Kidney (tissue), 13 donors: ENCODE measurements at regions not wholly inside any gene's neighbourhood (a gene's known extent, or its start where the extent isn't known, plus 50 kb on each side); places are given as distances from the start of the nearest gene placed in this dataset.

ENCODE experiments used
- DNase-seq, 5 donors: peaks; one replicate each; pipeline ENCODE4 v3.0.0-alpha.2; 2013 to 2020
- FAIRE-seq: peaks from 2 replicates; lab custom pipeline; 2012; peaks lifted over from hg19 to GRCh38; lab: Jason Lieb, UNC
- H3K27ac ChIP-seq, 2 donors: one replicate each; pipeline ENCODE4 v1.7.0; 2013; ENCODE audit warnings: low read depth in 2 of 2, low read length in 2 of 2, inconsistent platforms in 1 of 2
- H3K27me3 ChIP-seq: one replicate; pipeline ENCODE4 v1.7.1; 2013; ENCODE audit warnings: low read length, inconsistent platforms; ENCODE audit not compliant: control insufficient read depth, insufficient read depth
- H3K36me3 ChIP-seq, 3 donors: one replicate each; pipeline versions ENCODE4 v1.7.0 to v1.7.1; 2013; ENCODE audit warnings: low read length in 3 of 3, control low read depth in 1 of 3, inconsistent platforms in 1 of 3; ENCODE audit not compliant: insufficient read depth in 3 of 3, control insufficient read depth in 2 of 3
- H3K4me1 ChIP-seq, 3 donors: one replicate each; pipeline versions ENCODE4 v1.7.0 to v1.7.1; 2013; ENCODE audit warnings: low read length in 3 of 3, inconsistent platforms in 1 of 3, low read depth in 1 of 3; ENCODE audit not compliant: control insufficient read depth in 2 of 3, insufficient read depth in 2 of 3
- H3K4me3 ChIP-seq, 3 donors: one replicate each; pipeline versions ENCODE4 v1.7.0 to v1.8.1; 2013; ENCODE audit warnings: low read length in 3 of 3, control low read depth in 1 of 3, inconsistent platforms in 1 of 3
- H3K9ac ChIP-seq, 3 donors: one replicate each; pipeline versions ENCODE4 v1.7.0 to v1.7.1; 2013; ENCODE audit warnings: low read length in 3 of 3, control low read depth in 1 of 3, inconsistent platforms in 1 of 3
- H3K9me3 ChIP-seq, 3 donors: one replicate each; pipeline versions ENCODE4 v1.7.0 to v1.7.1; 2013; ENCODE audit warnings: low read length in 3 of 3, control low read depth in 1 of 3, inconsistent platforms in 1 of 3; ENCODE audit not compliant: control insufficient read depth in 2 of 3, insufficient read depth in 1 of 3
- intact Hi-C: fragments of 100-400 bp; cut with DNase I; formaldehyde crosslinking; loops from one replicate; pipeline ENCODE4 v1.11.1; 2022
- TF ChIP-seq, protein P1 (sequence below): IDR thresholded peaks from 3 replicates; pipeline ENCODE4 v1.5.1; 2012; ENCODE audit warnings: mild to moderate bottlenecking, moderate library complexity, borderline replicate concordance; ENCODE audit not compliant: insufficient read depth; ENCODE audit errors: extremely low read depth
- donor health status: control.
- donor health status: control.
- donor health status: control.
- donor health status: control.
- donor health status: control.
- donor health status: DM: yes; HTN: yes; CAD: no.
- donor health status: Normal renal cell carcinoma (clear cell type).

DNA sequence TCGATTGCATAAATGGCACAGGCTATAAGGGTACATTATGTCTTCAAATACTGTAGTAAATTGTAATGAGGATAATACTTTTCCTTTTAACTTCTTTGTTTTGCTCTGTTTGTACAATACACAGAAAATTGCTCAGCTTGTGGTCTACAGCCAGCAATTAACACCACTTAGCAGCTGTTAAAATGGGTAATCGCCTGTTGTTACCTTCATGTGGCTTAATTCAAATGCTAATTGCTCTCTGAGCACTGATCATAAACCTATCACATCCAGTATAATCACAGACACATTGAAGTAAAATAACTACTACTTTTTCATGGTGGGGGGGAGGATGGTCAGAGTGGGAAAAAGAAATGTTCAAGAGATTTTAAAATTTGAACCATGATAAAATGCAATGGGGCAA is 1164.1 kb upstream of the CNTN5 start:
- H3K4me1 ChIP-seq, result no peaks in the 10 kb centered on the region
- no peak overlapping the region for H3K9ac ChIP-seq
- TF ChIP-seq, protein P1, sequence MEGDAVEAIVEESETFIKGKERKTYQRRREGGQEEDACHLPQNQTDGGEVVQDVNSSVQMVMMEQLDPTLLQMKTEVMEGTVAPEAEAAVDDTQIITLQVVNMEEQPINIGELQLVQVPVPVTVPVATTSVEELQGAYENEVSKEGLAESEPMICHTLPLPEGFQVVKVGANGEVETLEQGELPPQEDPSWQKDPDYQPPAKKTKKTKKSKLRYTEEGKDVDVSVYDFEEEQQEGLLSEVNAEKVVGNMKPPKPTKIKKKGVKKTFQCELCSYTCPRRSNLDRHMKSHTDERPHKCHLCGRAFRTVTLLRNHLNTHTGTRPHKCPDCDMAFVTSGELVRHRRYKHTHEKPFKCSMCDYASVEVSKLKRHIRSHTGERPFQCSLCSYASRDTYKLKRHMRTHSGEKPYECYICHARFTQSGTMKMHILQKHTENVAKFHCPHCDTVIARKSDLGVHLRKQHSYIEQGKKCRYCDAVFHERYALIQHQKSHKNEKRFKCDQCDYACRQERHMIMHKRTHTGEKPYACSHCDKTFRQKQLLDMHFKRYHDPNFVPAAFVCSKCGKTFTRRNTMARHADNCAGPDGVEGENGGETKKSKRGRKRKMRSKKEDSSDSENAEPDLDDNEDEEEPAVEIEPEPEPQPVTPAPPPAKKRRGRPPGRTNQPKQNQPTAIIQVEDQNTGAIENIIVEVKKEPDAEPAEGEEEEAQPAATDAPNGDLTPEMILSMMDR, result no peak
- no peaks in the 10 kb centered on the region for H3K27me3 ChIP-seq
- no peak for FAIRE-seq
- no peak overlapping the region for H3K4me3 ChIP-seq
- DNase-seq, result no peak
- H3K36me3 ChIP-seq, result no peaks in the 10 kb centered on the region
- no peaks in the 10 kb centered on the region for H3K9me3 ChIP-seq
- intact Hi-C loops, result no loop called here
- H3K27ac ChIP-seq, result no peak overlapping the region

DNA sequence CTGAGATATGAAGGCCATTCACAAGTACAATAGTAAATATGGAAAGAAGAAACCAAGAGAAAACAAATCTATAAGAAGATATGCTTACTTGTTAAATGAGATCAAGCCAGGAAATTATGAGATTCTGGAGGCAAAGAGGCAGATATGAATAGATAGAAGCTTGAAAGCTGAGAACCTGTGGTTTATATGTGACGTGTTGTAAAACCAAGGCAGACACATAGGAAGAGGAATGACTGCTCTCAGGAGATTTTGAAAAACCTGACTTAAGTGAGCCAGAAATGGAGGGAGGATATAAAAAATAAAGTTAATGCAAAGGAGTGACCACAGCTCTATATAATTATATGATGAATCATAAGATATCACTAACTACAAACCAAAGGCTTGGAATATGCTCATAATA is 1160.5 kb upstream of the CNTN5 start:
- Histone ChIP-seq H3K27me3 (no peaks in the 10 kb centered on the region), H3K9ac (no peak overlapping the region), H3K27ac (no peak overlapping the region), H3K36me3 (no peaks in the 10 kb centered on the region), H3K4me1 (no peaks in the 10 kb centered on the region), H3K4me3 (no peak overlapping the region), H3K9me3 (no peaks in the 10 kb centered on the region)
- TF ChIP-seq, protein P1, result no peak
- DNase-seq (no peak), FAIRE-seq (no peak)
- intact Hi-C loops, result no loop called here

DNA sequence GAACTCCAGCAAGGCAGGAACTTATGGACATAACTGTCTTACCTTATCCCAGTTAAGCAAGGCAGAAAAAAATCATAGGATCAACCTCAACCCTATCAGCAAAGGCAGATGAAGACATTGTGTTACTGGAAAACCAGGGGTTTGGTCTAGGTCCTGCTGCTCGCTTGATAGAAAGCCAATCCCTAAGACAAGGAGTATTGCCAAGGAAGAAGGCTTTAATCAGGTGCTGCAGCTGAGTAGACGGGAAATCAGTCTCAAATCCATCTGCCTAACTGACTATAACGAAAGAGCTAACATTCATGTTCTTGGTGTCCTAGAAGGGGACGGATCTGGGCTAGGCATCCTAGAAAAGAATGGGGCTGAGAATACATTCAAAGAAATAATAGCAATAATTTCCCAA is 1158.7 kb upstream of the CNTN5 start:
- TF ChIP-seq, protein P1, result no peak
- no peaks in the 10 kb centered on the region for H3K4me1 ChIP-seq
- H3K9me3 ChIP-seq, result no peaks in the 10 kb centered on the region
- intact Hi-C loops, result no loop called here
- no peak for DNase-seq
- no peaks in the 10 kb centered on the region for H3K27me3 ChIP-seq
- FAIRE-seq, result no peak
- H3K4me3 ChIP-seq, result no peak overlapping the region
- no peak overlapping the region for H3K9ac ChIP-seq
- no peak overlapping the region for H3K27ac ChIP-seq
- no peaks in the 10 kb centered on the region for H3K36me3 ChIP-seq

DNA sequence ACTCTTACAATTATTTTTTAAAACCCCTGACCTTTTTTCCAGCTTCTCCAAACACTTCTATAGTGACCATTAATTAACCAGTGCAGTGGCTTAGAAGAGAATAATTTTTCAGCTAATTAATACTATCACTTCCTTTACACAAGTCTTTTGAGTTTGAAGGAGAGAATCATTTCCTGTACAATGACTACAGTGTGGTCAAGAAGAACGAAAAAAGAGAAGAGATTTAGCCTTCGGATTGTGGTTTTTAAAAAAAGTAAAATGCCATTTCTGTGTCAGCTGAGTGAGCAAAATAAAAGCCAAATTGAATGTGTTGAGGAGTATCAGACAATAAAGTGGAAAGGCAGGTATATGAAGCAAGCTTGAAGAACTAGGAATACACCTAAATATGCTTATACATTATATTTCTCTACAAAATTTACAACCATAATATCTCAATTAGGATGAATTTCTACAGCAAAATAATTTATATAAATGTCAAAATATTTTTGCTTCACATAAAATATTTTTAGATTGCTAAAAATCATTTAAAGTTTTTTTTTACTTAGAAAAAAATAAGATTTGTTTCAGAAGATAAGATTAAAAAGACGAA is 1155.2 kb upstream of the CNTN5 start:
- peak; percentile 52 for FAIRE-seq
- Histone ChIP-seq H3K4me1 (no peaks in the 10 kb centered on the region), H3K9ac (no peak overlapping the region), H3K27ac (no peak overlapping the region), H3K9me3 (peaks cover 0 to 3% (median 0%) of the 10 kb centered on the region in 3 donors), H3K36me3 (no peaks in the 10 kb centered on the region), H3K27me3 (no peaks in the 10 kb centered on the region), H3K4me3 (no peak overlapping the region)
- intact Hi-C loops, result no loop called here
- TF ChIP-seq, protein P1, result no peak
- no peak for DNase-seq
